ENCODE measurements at regions not wholly inside any gene's neighbourhood (a gene's known extent, or its start where the extent isn't known, plus 50 kb on each side); places are given as distances from the start of the nearest gene placed in this dataset.

DNA sequence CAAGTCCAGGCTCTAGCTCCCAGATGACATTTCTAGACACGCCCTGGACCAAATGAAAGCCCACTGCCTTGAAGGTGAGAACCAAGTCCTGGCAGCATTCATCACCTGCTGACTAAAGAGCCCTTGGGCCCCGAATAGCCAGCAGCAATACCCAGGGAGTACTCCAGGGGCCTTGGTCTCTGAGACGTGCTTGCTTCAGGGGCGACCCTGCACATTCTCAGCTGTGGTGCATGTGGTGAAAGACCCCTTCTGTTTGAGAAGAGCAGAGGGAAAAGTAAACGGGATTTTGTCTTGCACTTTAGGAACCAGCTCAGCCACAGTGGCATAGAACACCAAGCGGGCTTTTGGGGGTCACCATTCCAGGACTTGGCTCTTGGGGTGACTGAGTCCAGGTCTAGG lies 260.5 kb upstream of the MYT1L start:
- TF ChIP-seq, protein P1, sequence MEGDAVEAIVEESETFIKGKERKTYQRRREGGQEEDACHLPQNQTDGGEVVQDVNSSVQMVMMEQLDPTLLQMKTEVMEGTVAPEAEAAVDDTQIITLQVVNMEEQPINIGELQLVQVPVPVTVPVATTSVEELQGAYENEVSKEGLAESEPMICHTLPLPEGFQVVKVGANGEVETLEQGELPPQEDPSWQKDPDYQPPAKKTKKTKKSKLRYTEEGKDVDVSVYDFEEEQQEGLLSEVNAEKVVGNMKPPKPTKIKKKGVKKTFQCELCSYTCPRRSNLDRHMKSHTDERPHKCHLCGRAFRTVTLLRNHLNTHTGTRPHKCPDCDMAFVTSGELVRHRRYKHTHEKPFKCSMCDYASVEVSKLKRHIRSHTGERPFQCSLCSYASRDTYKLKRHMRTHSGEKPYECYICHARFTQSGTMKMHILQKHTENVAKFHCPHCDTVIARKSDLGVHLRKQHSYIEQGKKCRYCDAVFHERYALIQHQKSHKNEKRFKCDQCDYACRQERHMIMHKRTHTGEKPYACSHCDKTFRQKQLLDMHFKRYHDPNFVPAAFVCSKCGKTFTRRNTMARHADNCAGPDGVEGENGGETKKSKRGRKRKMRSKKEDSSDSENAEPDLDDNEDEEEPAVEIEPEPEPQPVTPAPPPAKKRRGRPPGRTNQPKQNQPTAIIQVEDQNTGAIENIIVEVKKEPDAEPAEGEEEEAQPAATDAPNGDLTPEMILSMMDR (IDR thresholded peaks at IDR 0.05 in 4 of 5, conservative IDR thresholded peaks at IDR 0.05 in 1 of 5) = no peak
- no peak for TF ChIP-seq POLR2A (IDR thresholded peaks at IDR 0.05)

Data from gastrocnemius medialis (tissue), 4 donors.